Skeletal muscle tissue (tissue), 3 donors: ENCODE measurements at regions not wholly inside any gene's neighbourhood (a gene's known extent, or its start where the extent isn't known, plus 50 kb on each side); places are given as distances from the start of the nearest gene placed in this dataset.

Experiments
- H3K27ac ChIP-seq: one replicate; pipeline ENCODE4 v1.7.0; 2013; ENCODE audit warnings: mild to moderate bottlenecking, low read depth, low read length, inconsistent platforms
- H3K27me3 ChIP-seq, 3 donors: one replicate each; pipeline ENCODE4 v1.7.0; 2013; ENCODE audit warnings: low read length in 3 of 3; ENCODE audit not compliant: control insufficient read depth in 3 of 3, insufficient read depth in 3 of 3
- H3K36me3 ChIP-seq, 3 donors: one replicate each; pipeline ENCODE4 v1.7.0; 2013; ENCODE audit warnings: low read length in 3 of 3; ENCODE audit not compliant: control insufficient read depth in 3 of 3, insufficient read depth in 3 of 3
- H3K4me1 ChIP-seq, 3 donors: one replicate each; pipeline ENCODE4 v1.7.0; 2013; ENCODE audit warnings: low read length in 3 of 3, mild to moderate bottlenecking in 3 of 3; ENCODE audit not compliant: control insufficient read depth in 3 of 3, insufficient read depth in 3 of 3
- H3K4me3 ChIP-seq, 3 donors: one replicate each; pipeline ENCODE4 v1.7.0; 2013; ENCODE audit warnings: low read length in 3 of 3
- H3K9ac ChIP-seq, 3 donors: one replicate each; pipeline ENCODE4 v1.7.0; 2013; ENCODE audit warnings: low read length in 3 of 3, mild to moderate bottlenecking in 3 of 3, moderate library complexity in 2 of 3, low read depth in 1 of 3
- H3K9me3 ChIP-seq, 3 donors: one replicate each; pipeline ENCODE4 v1.7.0; 2013; ENCODE audit warnings: low read length in 3 of 3; ENCODE audit not compliant: control insufficient read depth in 3 of 3
- donor health status: Osteomylitis.

DNA sequence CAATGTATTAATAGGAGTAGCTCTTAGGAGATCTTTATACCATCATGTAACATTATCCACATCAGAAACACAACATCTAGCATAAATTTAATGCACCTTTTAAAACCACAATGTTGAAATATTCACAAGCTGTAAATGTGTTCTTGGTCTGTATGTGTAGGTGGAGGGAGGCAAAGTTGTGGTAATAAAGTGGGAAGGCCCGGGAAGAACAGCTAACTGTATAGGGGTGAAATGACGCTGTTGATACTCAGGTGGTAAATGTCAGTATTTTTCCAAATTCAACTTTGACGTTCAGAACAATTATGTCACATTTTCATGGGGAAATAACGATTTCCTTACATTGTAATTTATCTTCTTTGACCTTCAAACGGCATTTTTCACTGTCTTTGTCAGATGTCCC lies 146.0 kb upstream of the STMND1 start:
- Histone ChIP-seq H3K4me3 (no peak overlapping the region), H3K9ac (no peak overlapping the region), H3K27ac (no peak overlapping the region), H3K27me3 (no peaks in the 10 kb centered on the region), H3K36me3 (no peaks in the 10 kb centered on the region), H3K9me3 (no peaks in the 10 kb centered on the region), H3K4me1 (no peaks in the 10 kb centered on the region)

GRCh38 chr6:16953905-16954304 lies 147.9 kb upstream of the STMND1 start:
- Histone ChIP-seq H3K36me3 (no peaks in the 10 kb centered on the region), H3K9me3 (no peaks in the 10 kb centered on the region), H3K27me3 (no peaks in the 10 kb centered on the region), H3K27ac (no peak overlapping the region), H3K4me1 (peaks cover 0 to 2% (median 0%) of the 10 kb centered on the region in 3 donors), H3K4me3 (no peak overlapping the region), H3K9ac (no peak overlapping the region)

GRCh38 chr6:16953446-16953845 lies 148.4 kb upstream of the STMND1 start:
- peaks cover 0 to 2% (median 0%) of the 10 kb centered on the region in 3 donors for H3K4me1 ChIP-seq
- no peaks in the 10 kb centered on the region for H3K27me3 ChIP-seq
- H3K9me3 ChIP-seq = no peaks in the 10 kb centered on the region
- no peak overlapping the region for H3K27ac ChIP-seq
- H3K36me3 ChIP-seq = no peaks in the 10 kb centered on the region
- H3K9ac ChIP-seq = no peak overlapping the region
- H3K4me3 ChIP-seq = no peak overlapping the region

DNA sequence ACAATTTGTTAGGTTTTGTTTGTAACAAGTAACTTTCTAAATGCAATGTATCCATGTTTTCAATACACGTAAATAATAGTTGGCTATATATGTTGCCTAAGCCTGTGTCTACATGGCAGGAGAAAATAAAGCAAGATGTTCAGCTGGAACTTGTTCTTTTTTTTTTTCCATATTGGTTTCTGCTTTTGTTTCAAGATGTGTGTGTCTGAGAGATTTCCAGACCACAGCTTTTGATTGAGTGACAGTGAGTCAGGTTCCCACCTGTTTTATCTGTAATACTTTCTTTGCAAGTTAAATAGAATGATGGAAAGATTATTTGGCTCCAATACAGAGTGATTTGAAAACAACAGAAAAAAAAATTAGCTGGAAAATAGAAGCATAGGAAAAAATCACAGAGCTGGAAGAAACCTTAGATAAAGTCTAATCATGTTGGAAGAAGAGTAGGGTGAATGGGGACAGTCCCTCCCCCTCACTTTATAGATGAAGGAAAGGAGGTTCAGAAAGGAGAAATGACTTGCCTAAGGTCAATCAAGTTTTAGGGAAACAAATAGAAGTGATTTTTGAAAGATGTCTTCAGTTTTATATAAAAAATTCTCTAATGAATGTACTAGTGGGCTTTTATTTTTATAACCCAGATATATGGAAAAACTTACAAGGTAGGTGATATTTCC lies 150.9 kb upstream of the STMND1 start:
- Histone ChIP-seq H3K36me3 (no peaks in the 10 kb centered on the region), H3K9ac (no peak overlapping the region), H3K27me3 (no peaks in the 10 kb centered on the region), H3K27ac (no peak overlapping the region), H3K4me1 (peaks cover 14 to 18% (median 15%) of the 10 kb centered on the region in 3 donors), H3K4me3 (no peak overlapping the region), H3K9me3 (no peaks in the 10 kb centered on the region)

DNA sequence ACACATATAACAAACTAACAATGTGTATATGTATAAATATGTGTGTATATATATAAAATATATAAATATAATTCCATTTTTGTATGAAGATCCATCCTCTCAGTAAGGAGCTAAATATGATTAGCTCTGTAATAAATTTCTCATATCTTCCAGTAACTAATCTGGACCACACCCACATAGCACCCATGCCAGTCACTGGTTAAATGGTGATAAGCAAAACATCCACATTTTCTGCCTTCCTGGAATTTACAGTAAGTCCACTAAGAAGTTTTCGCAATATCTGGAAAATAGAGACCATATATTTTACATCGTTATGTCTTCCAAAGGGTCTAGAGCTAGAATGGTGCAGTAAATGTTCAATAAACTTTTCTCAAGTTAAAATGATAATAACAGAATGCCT lies 151.5 kb upstream of the STMND1 start:
- H3K4me1 ChIP-seq = peaks cover 14 to 21% (median 15%) of the 10 kb centered on the region in 3 donors
- H3K4me3 ChIP-seq = no peak overlapping the region
- no peaks in the 10 kb centered on the region for H3K9me3 ChIP-seq
- no peak overlapping the region for H3K9ac ChIP-seq
- H3K36me3 ChIP-seq = no peaks in the 10 kb centered on the region
- no peaks in the 10 kb centered on the region for H3K27me3 ChIP-seq
- no peak overlapping the region for H3K27ac ChIP-seq

DNA sequence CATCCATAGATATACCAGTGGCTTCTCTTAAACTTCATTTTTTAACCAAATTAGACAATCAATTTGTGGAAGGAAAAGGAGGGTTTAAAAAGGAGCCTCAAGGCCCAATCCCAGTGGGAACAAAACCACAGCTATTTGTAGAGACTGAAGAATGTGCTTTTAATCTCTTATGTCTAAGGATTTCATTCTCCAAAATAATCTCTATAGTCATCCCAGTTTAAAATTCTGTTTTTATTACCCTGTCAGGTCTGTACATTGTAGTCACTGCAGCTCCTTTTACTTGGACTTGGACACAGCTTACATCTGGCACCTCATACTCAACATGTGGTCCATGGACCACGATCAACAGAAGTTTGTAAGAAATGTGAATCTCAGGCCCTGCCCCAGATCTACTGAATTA lies 152.1 kb upstream of the STMND1 start:
- Histone ChIP-seq H3K36me3 (no peaks in the 10 kb centered on the region), H3K9me3 (no peaks in the 10 kb centered on the region), H3K27me3 (no peaks in the 10 kb centered on the region), H3K27ac (no peak overlapping the region), H3K4me3 (no peak overlapping the region), H3K4me1 (peaks cover 14 to 21% (median 15%) of the 10 kb centered on the region in 3 donors), H3K9ac (no peak overlapping the region)

- Histone ChIP-seq H3K36me3 (no peaks in the 10 kb centered on the region), H3K9me3 (no peaks in the 10 kb centered on the region), H3K27ac (no peak overlapping the region), H3K27me3 (no peaks in the 10 kb centered on the region), H3K9ac (no peak overlapping the region), H3K4me3 (no peak overlapping the region), H3K4me1 (peaks cover 14 to 21% (median 15%) of the 10 kb centered on the region in 3 donors)
Observed at GRCh38 chr6:16948396-16948795, 153.5 kb upstream of the STMND1 start.

GRCh38 chr6:16947375-16948015 lies 154.4 kb upstream of the STMND1 start:
- Histone ChIP-seq H3K27ac (peak overlapping the region; percentile 45), H3K4me1 (peaks cover 14 to 21% (median 15%) of the 10 kb centered on the region in 3 donors), H3K27me3 (no peaks in the 10 kb centered on the region), H3K9ac (no peak overlapping the region), H3K4me3 (no peak overlapping the region), H3K9me3 (no peaks in the 10 kb centered on the region), H3K36me3 (no peaks in the 10 kb centered on the region)

DNA sequence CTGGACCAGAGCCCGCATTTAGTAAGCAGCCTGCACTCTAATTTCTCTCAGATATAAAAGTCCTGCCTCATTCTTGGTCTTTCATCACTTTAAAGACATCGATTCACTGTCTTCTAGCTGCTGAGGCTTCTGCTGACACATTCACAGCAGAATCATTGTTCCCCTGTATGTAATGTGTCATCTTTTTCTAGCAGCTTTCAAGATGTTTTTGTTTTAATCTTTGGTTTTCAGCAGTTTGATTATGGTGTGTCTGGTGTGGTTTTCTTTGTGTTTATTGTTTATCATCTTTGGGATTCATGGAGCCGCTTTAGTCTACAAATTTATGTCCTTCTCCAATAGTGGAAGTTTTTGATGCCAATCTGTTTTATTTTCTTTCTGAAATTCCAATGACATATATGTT lies 157.3 kb upstream of the STMND1 start:
- Histone ChIP-seq H3K27ac (no peak overlapping the region), H3K36me3 (no peaks in the 10 kb centered on the region), H3K4me1 (peaks cover 14 to 21% (median 15%) of the 10 kb centered on the region in 3 donors), H3K4me3 (no peak overlapping the region), H3K9me3 (no peaks in the 10 kb centered on the region), H3K27me3 (peaks cover 0 to 4% (median 4%) of the 10 kb centered on the region in 3 donors), H3K9ac (no peak overlapping the region)

DNA sequence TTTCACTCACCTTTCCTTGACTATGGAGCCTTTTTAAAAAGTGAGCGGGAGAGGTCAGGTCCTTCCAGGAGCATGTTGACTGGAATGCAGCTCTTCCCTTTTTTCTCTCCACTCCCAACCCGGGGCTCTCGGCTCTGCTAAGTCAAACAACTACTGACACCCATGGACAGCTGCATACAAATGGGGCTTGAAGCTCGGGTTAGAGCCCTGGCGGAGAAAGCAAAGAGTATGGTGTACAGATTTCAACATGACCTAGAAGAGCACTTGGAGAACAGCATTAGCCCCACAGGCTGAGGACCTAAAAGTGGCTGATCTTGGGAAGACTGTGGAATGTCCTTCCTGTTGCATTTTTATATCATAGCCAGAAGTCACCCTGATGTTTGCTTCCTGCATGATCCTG lies 162.0 kb upstream of the STMND1 start:
- H3K9ac ChIP-seq = no peak overlapping the region
- no peak overlapping the region for H3K27ac ChIP-seq
- no peaks in the 10 kb centered on the region for H3K36me3 ChIP-seq
- peaks cover 0 to 4% (median 4%) of the 10 kb centered on the region in 3 donors for H3K27me3 ChIP-seq
- H3K4me3 ChIP-seq = no peak overlapping the region
- no peaks in the 10 kb centered on the region for H3K4me1 ChIP-seq
- no peaks in the 10 kb centered on the region for H3K9me3 ChIP-seq
